DOHH2 (cell line): ENCODE measurements at regions not wholly inside any gene's neighbourhood (a gene's known extent, or its start where the extent isn't known, plus 50 kb on each side); places are given as distances from the start of the nearest gene placed in this dataset.

ENCODE experiments used
- EZH2phosphoT487 ChIP-seq: fragments of 200-600 bp; sonication (generic); IDR thresholded peaks from 2 replicates; pipeline ENCODE4 v1.6.1; 2017; ENCODE audit warnings: borderline replicate concordance, mild to moderate bottlenecking, antibody characterized with exemption, low read length, moderate library complexity, mixed read lengths
- TF ChIP-seq, protein P1 (sequence below): fragments of 200-600 bp; sonication (generic); IDR thresholded peaks from one replicate; pipeline ENCODE4 v1.5.1; 2014; ENCODE audit warnings: antibody characterized with exemption, mild to moderate bottlenecking, low read depth, low read length; ENCODE audit not compliant: poor library complexity, severe bottlenecking

DNA sequence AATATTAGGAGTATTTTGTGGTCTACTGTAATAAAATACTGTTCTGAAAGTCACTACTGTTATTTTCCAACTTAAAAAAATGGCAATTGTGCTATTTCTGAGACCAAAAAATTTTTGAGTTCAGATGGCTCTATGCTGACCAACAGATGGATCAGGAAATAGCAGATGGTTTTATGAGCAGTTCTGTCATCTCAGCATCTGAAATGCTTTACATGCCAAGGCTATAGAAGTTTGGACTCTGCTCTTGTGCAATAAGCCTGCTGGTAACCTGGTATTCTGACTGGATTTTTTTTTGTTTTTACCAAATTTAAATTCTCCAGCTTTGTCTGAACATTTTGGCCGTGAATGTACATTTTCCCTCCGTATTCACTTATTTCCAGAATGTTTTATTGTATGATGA lies 1127.5 kb downstream of the GRIK2 start:
- TF ChIP-seq, protein P1, sequence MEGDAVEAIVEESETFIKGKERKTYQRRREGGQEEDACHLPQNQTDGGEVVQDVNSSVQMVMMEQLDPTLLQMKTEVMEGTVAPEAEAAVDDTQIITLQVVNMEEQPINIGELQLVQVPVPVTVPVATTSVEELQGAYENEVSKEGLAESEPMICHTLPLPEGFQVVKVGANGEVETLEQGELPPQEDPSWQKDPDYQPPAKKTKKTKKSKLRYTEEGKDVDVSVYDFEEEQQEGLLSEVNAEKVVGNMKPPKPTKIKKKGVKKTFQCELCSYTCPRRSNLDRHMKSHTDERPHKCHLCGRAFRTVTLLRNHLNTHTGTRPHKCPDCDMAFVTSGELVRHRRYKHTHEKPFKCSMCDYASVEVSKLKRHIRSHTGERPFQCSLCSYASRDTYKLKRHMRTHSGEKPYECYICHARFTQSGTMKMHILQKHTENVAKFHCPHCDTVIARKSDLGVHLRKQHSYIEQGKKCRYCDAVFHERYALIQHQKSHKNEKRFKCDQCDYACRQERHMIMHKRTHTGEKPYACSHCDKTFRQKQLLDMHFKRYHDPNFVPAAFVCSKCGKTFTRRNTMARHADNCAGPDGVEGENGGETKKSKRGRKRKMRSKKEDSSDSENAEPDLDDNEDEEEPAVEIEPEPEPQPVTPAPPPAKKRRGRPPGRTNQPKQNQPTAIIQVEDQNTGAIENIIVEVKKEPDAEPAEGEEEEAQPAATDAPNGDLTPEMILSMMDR, result no peak
- TF ChIP-seq EZH2phosphoT487, result no peak
